GM19455 (cell line): ENCODE measurements at regions not wholly inside any gene's neighbourhood (a gene's known extent, or its start where the extent isn't known, plus 50 kb on each side); places are given as distances from the start of the nearest gene placed in this dataset.

Source experiments
- ATAC-seq: cut with Tn5 transposase; IDR thresholded peaks from one replicate; pipeline ENCODE4 v1.9.1; 2021; ENCODE audit not compliant: unreplicated experiment

- ATAC-seq: no peak
These were observed 270.5 kb downstream of the BMP2 start for GRCh38 chr20:7038029-7038428.

DNA sequence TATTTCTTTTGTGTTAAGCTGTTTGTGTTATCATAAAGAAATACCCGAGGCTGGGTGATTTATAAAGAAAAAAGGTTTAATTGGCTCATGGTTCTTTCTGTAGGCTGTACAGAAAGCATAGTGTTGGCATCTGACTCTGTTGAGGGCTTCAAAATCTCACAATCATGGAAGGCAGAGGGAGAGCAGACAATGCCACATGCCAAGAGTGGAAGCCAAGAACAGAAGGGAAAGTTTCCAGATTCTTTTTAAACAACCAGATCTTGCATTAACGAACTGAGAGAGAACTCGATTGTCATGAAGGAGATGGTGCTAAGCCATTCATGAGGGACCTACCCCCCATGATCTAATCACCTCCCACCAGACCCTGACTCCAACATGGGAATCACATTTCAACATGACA is 290.1 kb downstream of the BMP2 start:
- no peak for ATAC-seq

DNA sequence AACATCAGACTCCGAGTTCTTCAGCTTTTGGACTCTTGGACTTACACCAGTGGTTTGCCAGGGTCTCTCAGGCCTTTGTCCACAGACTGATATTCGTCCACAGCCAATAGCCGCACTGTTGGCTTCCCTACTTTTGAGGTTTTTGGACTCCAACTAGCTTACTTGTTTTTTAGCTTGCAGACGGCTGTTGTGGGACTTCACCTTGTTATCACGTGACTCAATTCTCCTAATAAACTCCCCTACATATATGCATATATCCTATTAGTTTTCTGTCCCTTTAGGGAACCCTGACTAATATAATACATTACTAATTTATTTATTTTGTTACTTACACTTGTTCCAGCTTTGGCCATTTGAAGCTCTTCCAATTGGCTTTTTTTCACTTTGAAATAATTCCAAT is 311.3 kb downstream of the BMP2 start:
- no peak for ATAC-seq

GRCh38 chr20:7080472-7080871 is 313.0 kb downstream of the BMP2 start:
- no peak for ATAC-seq

DNA sequence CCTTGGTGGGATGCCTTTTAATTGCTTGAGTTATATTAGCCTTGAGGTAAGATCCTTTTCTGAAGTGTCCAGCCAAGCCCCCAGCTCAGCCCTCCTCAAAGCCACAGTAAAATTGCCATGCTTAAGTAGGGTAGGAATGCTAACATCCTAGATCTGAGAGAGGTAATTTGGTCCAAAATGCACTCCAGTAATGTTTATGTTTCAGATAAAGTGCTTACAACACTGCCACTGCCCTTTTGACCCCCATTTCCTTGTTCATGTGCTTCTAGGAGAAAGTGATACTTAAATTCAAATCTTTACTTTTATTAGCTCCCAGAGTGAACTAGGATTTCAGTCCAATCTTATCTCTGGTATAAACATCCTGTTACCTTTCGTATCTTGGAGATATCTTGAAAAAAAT is 318.0 kb downstream of the BMP2 start:
- ATAC-seq: no peak

DNA sequence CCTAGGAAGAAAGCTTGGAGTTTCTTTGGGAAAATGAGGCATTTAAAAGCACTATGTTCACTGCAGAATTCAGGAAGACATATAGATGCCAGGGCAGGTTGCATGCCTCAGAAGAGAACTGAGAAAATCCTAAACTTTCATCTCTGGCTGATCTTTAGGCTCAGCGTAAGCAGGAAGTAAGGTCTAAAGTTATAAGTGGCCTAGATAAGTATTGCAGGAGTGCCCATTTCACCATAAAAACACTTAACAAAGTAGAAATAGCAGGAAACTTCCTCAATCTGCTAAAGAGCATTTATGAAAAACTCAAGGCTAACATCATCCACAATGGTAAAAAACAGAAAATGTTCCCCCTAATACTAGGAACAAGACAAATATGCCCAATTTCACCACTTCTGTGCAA is 320.3 kb downstream of the BMP2 start:
- ATAC-seq: no peak

- no peak for ATAC-seq
These were observed 322.5 kb downstream of the BMP2 start for GRCh38 chr20:7090001-7090400.

DNA sequence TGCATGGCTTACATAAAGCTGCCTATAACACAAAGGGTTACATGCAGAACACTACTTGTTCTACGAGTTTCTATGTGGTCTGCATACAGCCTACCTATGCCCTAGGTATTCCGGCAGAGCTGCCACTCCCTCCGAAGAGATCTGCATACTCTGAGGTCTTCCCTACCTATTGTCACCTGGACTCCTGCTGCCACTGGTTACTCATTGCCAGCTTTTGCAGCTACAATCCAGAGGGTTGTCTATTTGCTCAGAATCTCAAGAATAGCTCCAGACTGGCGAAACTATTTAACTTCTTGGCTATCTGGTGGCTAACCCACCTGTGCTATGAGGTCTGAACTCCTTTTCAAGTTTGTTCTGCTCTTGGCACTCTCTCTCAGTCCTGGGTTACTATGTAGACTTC is 323.3 kb downstream of the BMP2 start:
- ATAC-seq: no peak

GRCh38 chr20:7091655-7092054 is 324.2 kb downstream of the BMP2 start:
- ATAC-seq: no peak

GRCh38 chr20:7094438-7094997 is 327.0 kb downstream of the BMP2 start:
- ATAC-seq: no peak

DNA sequence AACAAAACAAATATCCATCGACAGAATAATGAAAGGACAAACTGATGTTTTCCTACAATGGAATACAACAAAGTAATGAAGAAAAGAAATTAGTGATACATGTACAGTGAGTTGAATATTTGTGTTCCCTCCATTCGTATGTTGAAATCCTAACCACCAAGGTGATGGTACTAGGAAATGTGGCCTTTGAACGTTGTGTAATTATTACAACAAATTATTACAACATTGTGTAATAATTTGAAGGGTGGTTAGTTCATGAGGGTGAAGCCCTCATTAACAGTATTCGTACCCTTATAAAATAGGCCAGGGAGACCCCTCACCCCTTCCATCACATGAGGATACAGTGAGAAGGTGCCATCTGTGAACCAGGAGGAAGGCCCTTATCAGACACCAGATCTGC is 339.4 kb downstream of the BMP2 start:
- no peak for ATAC-seq

GRCh38 chr20:7108929-7109328 is 341.4 kb downstream of the BMP2 start:
- no peak for ATAC-seq

- peak; percentile 73 for ATAC-seq
These were observed 346.3 kb downstream of the BMP2 start for GRCh38 chr20:7113577-7114466.

DNA sequence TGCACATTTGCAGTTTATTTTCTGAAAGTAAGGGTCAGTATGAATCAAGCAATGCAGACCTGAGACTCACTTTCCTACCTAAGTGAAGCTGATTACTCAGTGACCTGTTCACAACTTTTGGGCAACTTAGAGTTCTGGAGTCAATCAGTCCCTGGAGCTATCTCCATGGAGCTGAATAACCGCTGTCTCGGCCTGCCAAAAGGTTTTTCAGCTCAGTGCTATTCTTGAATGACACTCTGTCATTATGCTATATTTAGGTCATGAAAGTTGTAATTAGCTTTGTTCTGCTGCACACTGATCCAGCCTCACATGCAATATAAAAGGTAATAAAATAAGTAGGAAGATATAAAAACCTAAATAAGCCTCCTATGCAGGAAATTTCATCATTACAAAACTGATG is 356.0 kb downstream of the BMP2 start:
- no peak for ATAC-seq

DNA sequence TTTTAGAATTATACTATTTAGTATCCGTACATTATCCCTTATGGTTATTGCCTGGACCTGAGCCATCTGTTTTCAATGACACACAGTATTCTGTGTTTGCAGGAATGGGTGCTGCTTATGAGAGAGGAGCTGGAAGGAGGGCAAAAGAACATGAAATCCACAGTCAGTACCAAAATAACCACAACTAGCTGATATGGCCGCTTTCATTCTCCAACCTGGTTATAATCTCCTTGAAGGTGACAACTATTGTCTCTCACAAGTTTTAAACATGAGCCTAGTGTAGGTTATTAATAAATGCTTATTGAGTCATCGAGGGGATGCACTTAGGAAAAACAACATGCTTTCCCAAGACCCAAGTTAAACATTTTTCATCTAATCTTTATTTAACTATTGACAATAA is 356.6 kb downstream of the BMP2 start:
- no peak for ATAC-seq

DNA sequence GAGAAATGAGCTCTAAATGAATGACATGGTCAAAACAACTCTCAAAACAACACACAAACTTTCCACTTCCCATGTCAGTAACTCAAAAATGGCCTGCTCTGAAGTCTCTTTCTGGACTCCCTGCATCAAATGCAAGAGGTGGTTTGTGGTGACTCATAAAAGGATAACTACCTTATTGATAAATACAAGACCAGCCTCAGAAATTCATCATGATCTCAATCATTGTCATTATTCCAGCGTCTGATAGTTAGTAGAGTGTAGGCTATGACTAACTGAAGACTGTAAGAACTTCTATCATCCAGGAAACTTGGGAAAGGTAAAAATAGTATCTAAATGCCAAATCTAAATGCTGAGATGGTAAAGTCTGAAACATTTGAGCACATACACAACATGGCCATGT is 369.4 kb downstream of the BMP2 start:
- no peak for ATAC-seq

DNA sequence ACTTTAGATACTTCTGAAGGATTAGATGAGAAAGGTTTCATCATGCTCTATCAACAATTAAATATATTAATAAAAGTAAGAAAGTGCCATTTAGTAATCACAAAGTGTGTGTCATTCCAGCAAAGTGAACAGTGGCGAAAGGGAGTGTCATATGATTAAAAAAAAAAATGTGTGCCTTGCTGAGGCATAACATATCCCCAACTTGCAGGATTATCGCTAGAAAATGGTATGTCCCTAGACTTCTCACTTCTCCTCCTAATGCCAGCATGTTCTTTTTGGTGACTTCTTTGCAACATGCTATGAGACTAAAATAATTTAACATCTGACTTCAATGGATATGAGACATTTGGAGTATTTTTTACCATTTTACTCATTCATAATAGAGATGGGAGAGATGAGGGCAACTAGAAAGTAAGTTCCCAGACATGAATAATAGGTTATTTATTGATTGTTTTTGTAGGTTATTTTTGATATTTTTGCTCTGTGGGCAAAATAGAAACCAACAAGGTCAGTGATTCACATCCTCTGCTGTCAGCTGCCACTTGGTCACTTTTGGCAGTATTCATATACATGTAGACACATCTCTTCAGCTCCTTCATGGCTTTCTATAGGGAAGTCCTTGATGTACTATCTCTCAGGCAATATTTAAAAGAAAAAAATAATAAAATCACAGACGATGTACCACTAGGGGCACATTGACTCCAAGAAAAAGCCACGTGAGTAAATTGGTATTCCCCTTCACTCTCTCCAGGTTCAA is 370.1 kb downstream of the BMP2 start:
- ATAC-seq: no peak

DNA sequence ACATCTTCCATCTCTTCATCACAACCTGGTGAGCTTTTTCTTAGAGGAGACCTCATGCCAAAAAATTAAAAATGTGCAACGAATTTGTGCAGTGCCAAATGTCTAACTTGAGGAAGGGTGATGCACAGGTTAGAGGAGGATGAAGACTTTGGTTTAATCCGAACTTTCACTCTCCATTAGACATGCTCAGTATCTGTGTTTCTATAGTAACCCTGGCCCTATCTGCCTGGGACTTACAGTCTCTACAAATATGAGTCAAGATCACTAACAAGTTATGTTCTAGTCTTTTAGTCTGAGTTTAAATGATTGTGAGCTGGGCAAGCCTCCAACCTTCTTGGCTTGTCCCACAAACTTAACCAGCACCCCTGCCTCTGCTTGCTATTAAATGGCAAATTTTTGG is 377.0 kb downstream of the BMP2 start:
- ATAC-seq: no peak

DNA sequence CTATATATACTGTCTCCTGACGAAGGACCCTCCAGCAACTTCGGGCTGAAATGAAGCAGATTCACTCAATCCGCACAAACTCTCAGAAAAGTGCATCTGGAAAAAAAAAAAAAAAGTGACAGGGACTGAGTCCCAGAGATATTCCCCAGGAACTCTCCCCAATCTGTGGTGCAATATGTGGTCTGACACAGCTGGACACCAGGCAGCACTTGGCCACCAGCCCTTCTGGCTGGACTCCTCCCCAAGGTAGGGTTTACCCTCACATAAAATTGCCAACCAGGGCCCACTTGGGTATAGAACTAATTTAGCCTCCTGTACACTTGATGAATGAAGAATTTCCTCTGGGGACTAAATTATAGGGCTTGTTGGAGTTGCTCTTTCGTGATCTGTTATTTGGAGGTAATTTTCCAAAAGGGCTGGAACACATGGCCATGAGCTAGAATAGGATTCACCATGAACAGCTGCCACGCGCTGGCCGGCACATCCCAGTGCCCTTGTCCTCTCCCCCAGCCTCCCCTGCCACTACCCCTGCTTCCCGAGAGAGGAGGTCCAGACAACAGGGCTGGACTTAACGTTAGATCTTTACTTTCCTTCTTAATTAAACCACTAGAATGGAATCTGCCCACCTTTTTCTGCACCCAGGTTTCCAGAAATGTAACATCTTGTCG is 379.2 kb downstream of the BMP2 start:
- no peak for ATAC-seq

DNA sequence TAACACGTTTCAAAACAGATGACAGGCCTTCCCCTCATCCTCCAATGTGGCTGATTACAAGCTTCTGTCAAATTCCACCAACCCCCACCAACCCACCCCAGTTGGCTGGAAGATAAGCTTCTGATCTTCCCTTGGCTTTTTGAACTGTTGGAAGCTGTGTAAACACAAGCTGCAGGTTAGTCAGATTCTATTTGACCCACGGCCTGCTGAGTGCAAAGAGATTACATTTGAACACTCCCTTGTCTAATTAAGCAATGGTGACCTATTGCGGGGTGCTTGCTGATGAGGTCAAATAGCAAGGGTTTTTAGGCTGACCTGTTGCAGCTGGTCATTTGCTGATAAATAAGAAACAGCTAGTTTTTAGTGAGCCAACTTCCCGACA is 379.7 kb downstream of the BMP2 start:
- no peak for ATAC-seq

GRCh38 chr20:7151676-7152470 is 384.4 kb downstream of the BMP2 start:
- ATAC-seq: no peak
